SK-N-MC (cell line): ENCODE measurements at regions not wholly inside any gene's neighbourhood (a gene's known extent, or its start where the extent isn't known, plus 50 kb on each side); places are given as distances from the start of the nearest gene placed in this dataset.

Source experiments
- EZH2 ChIP-seq: fragments of 200-600 bp; sonication (generic); IDR thresholded peaks from one replicate; pipeline ENCODE4 v1.6.1; 2017; ENCODE audit warnings: antibody characterized with exemption
- POLR2AphosphoS5 ChIP-seq: IDR thresholded peaks from 2 replicates; pipeline ENCODE4 v1.6.1; 2012; ENCODE audit warnings: mild to moderate bottlenecking, low read depth, low read length, borderline replicate concordance

- TF ChIP-seq EZH2 (no peak), POLR2AphosphoS5 (no peak)
These were observed 309.8 kb downstream of the OXSM start for GRCh38 chr3:26099692-26100091.
